GM23248 (cell line): ENCODE measurements at regions not wholly inside any gene's neighbourhood (a gene's known extent, or its start where the extent isn't known, plus 50 kb on each side); places are given as distances from the start of the nearest gene placed in this dataset.
"Not testable (repeated sequence)": the region's sequence is repeated elsewhere in the genome, so short reads cannot be mapped to it uniquely, and the experiment has no call there.

ENCODE experiments used
- DNase-seq: peaks from one replicate; pipeline ENCODE4 v3.0.0-alpha.2; 2015
- H2AFZ ChIP-seq: fragments of 200-600 bp; sonication (generic); 2 replicates; pipeline ENCODE4 v1.6.1; 2016; ENCODE audit warnings: antibody characterized with exemption
- H3F3A ChIP-seq: fragments of 200-600 bp; sonication (generic); 2 replicates; pipeline ENCODE4 v1.6.1; 2016; ENCODE audit warnings: mild to moderate bottlenecking, antibody characterized with exemption, mixed run types; ENCODE audit not compliant: insufficient read depth
- H3K27ac ChIP-seq: fragments of 200-600 bp; sonication (generic); 2 replicates; pipeline ENCODE4 v1.5.1; 2016; ENCODE audit warnings: mild to moderate bottlenecking
- H3K27me3 ChIP-seq: fragments of 200-600 bp; sonication (generic); replicated peaks from 2 replicates; pipeline ENCODE4 v1.6.1; 2016; ENCODE audit warnings: mild to moderate bottlenecking; ENCODE audit not compliant: insufficient read depth
- H3K36me3 ChIP-seq: fragments of 200-600 bp; sonication (generic); 2 replicates; pipeline ENCODE4 v1.6.1; 2016; ENCODE audit warnings: low read depth, mild to moderate bottlenecking
- H3K4me1 ChIP-seq: fragments of 200-600 bp; sonication (generic); 2 replicates; pipeline ENCODE4 v1.6.1; 2016; ENCODE audit warnings: mild to moderate bottlenecking; ENCODE audit not compliant: insufficient read depth
- H3K4me2 ChIP-seq: fragments of 200-600 bp; sonication (generic); one replicate; pipeline ENCODE4 v1.6.1; 2016; ENCODE audit warnings: mild to moderate bottlenecking; ENCODE audit not compliant: unreplicated experiment
- H3K4me3 ChIP-seq: fragments of 200-600 bp; sonication (generic); 2 replicates; pipeline ENCODE4 v1.5.1; 2016; ENCODE audit warnings: mild to moderate bottlenecking
- H3K79me2 ChIP-seq: fragments of 200-600 bp; sonication (generic); 2 replicates; pipeline ENCODE4 v1.6.1; 2016; ENCODE audit warnings: mild to moderate bottlenecking; ENCODE audit not compliant: insufficient read depth
- H3K9ac ChIP-seq: fragments of 200-600 bp; sonication (generic); 2 replicates; pipeline ENCODE4 v1.6.1; 2016; ENCODE audit warnings: mild to moderate bottlenecking
- H3K9me2 ChIP-seq: fragments of 200-600 bp; sonication (generic); 2 replicates; pipeline ENCODE4 v1.6.1; 2016; ENCODE audit warnings: mixed run types, mild to moderate bottlenecking, moderate library complexity; ENCODE audit not compliant: insufficient read depth
- H3K9me3 ChIP-seq: fragments of 200-600 bp; sonication (generic); one replicate; pipeline ENCODE4 v1.6.1; 2017; ENCODE audit warnings: low read depth
- H4K20me1 ChIP-seq: fragments of 200-600 bp; sonication (generic); 2 replicates; pipeline ENCODE4 v1.6.0; 2016; ENCODE audit not compliant: insufficient read depth
- EZH2 ChIP-seq: fragments of 200-600 bp; sonication (generic); IDR thresholded peaks from 2 replicates; pipeline ENCODE4 v1.6.1; 2018; ENCODE audit warnings: antibody characterized with exemption, mild to moderate bottlenecking; ENCODE audit not compliant: insufficient read depth, poor library complexity, severe bottlenecking
- EZH2phosphoT487 ChIP-seq: fragments of 200-600 bp; sonication (generic); IDR thresholded peaks from 2 replicates; pipeline ENCODE4 v1.6.1; 2018; ENCODE audit warnings: antibody characterized with exemption, moderate library complexity, mild to moderate bottlenecking, low read depth; ENCODE audit not compliant: insufficient read depth
- WGBS, 2 experiments: methylation state at CpG; one replicate each; pipeline ENCODE4 v1.1.6; 2015 to 2017; ENCODE audit warnings: low lambda C conversion rate in 2 of 2, low coverage in 1 of 2; ENCODE audit errors: missing lambda C conversion rate in 2 of 2; 5-methylcytosine and 5-hydroxymethylcytosine counted together
- in situ Hi-C: fragments of 300-500 bp; cut with MboI; formaldehyde crosslinking; loops from 2 replicates; pipeline ENCODE4 v1.15.0; 2020

GRCh38 chr14:42488965-42489364, 882.3 kb downstream of the LRFN5 start:
- H3K9me3 ChIP-seq = no peaks in the 10 kb centered on the region
- no peaks in the 10 kb centered on the region for H3K9me2 ChIP-seq
- in situ Hi-C loops = no loop called here
- no peaks in the 10 kb centered on the region for H3K36me3 ChIP-seq
- H4K20me1 ChIP-seq = no peaks in the 10 kb centered on the region
- H2AFZ ChIP-seq = no peak overlapping the region
- no peak overlapping the region for H3K4me2 ChIP-seq
- WGBS, 2 experiments = 92 to 100% methylated on average over 1 of the region's 1 CpG
- H3K27me3 ChIP-seq = no peaks in the 10 kb centered on the region
- no peak for DNase-seq
- H3K27ac ChIP-seq = no peak overlapping the region
- no peak overlapping the region for H3K9ac ChIP-seq
- no peaks in the 10 kb centered on the region for H3F3A ChIP-seq
- TF ChIP-seq EZH2phosphoT487 (no peak), EZH2 (no peak)
- H3K79me2 ChIP-seq = no peaks in the 10 kb centered on the region
- H3K4me1 ChIP-seq = peaks cover 5% of the 10 kb centered on the region; the same call in 1 of the 2 replicates
- H3K4me3 ChIP-seq = no peak overlapping the region

GRCh38 chr14:42482345-42482971, 875.8 kb downstream of the LRFN5 start:
- H3K36me3 ChIP-seq, H3K9ac ChIP-seq, H3K4me1 ChIP-seq, H3K27me3 ChIP-seq, H4K20me1 ChIP-seq, H3F3A ChIP-seq, H3K9me3 ChIP-seq, DNase-seq, H3K27ac ChIP-seq, H3K9me2 ChIP-seq, H3K79me2 ChIP-seq, H2AFZ ChIP-seq, H3K4me3 ChIP-seq, H3K4me2 ChIP-seq, in situ Hi-C loops: not testable (repeated sequence)
- WGBS, 2 experiments = 94 to 95% methylated on average over 14 to 41 of the region's 41 CpGs

DNA sequence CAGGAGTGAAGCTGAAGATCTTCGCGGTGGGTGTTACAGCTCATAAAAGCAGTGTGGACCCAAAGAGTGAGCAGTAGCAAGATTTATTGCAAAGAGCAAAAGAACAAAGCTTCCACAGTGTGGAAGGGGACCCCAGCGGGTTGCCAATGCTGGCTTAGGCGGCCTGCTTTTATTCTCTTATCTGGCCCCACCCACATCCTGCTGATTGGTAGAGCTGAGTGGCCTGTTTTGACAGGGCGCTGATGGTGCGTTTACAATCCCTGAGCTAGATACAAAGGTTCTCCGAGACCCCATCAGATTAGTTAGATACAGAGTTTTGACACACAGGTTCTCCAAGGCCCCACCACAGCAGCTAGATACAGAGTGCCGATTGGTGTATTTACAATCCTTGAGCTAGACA, 875.0 kb downstream of the LRFN5 start:
- 73 to 84% methylated on average over 8 of the region's 8 CpGs for WGBS, 2 experiments
- in situ Hi-C loops = not testable (repeated sequence)

DNA sequence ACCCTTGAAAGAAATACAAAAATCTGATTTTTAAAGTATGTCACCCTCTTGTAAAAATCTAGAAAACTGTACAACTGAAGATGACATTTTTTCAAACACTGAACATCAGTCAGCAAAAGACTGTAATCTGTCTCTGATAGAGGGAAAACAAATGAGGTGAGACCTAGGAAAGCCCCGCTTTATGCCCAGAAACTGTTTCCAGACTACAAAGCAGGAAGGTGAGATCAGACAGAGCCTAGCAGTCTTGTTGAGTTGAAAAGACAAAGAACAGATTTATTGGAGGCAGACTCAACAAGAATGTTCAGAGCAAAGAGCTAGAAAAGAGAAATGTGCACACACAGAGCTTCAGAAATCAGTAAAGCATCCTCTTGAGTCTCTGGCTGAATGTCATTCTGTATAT, 873.6 kb downstream of the LRFN5 start:
- H2AFZ ChIP-seq = no peak overlapping the region
- in situ Hi-C loops = no loop called here
- no peaks in the 10 kb centered on the region for H3K9me3 ChIP-seq
- H3K4me2 ChIP-seq = no peak overlapping the region
- H3K27me3 ChIP-seq = no peaks in the 10 kb centered on the region
- H3K36me3 ChIP-seq = no peaks in the 10 kb centered on the region
- H3K4me1 ChIP-seq = no peaks in the 10 kb centered on the region
- no peaks in the 10 kb centered on the region for H3K79me2 ChIP-seq
- no peak overlapping the region for H3K4me3 ChIP-seq
- no peak for DNase-seq
- no peaks in the 10 kb centered on the region for H3F3A ChIP-seq
- no peak overlapping the region for H3K9ac ChIP-seq
- no peak overlapping the region for H3K27ac ChIP-seq
- H4K20me1 ChIP-seq = no peaks in the 10 kb centered on the region
- TF ChIP-seq EZH2 = no peak
- no peak for TF ChIP-seq EZH2phosphoT487
- no peaks in the 10 kb centered on the region for H3K9me2 ChIP-seq
- 89 to 100% methylated on average over 1 of the region's 1 CpG for WGBS, 2 experiments

More for the DNA sequence above, 875.0 kb downstream of the LRFN5 start:
- not testable (repeated sequence) for H3K9me3 ChIP-seq, H3K4me1 ChIP-seq, H2AFZ ChIP-seq, H3K27me3 ChIP-seq, H3K4me3 ChIP-seq, H3K9ac ChIP-seq, DNase-seq, H3K27ac ChIP-seq, H3F3A ChIP-seq, H3K79me2 ChIP-seq, H4K20me1 ChIP-seq, H3K9me2 ChIP-seq, H3K36me3 ChIP-seq, H3K4me2 ChIP-seq

DNA sequence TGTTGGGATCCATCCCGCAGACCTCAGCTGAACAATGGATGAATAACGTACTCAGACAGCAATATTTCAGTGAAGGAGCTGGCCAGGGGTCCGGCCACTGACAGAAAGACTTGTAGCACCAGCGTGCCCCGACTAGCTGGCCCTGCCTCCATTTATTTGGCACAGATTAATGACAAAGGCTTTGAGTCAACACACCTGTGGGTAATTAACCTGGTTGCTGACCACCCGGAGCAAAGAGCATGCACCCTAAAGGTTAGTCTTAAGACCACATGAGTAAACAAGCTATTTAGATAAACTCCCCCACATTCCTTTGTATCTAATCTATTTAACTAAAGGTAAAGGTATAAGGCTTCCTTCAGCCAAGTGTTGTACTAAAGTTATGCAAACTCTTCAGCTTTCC, 868.6 kb downstream of the LRFN5 start:
- Histone ChIP-seq H3K4me3 (no peak overlapping the region), H3K27me3 (no peaks in the 10 kb centered on the region)

More for the DNA sequence above, 868.6 kb downstream of the LRFN5 start:
- Histone ChIP-seq H3K27ac (no peak overlapping the region), H2AFZ (no peak overlapping the region), H3K36me3 (no peaks in the 10 kb centered on the region), H3K79me2 (no peaks in the 10 kb centered on the region), H3K4me2 (no peak overlapping the region), H3K9ac (no peak overlapping the region), H3K9me2 (no peaks in the 10 kb centered on the region), H3F3A (no peaks in the 10 kb centered on the region), H3K9me3 (no peaks in the 10 kb centered on the region), H3K4me1 (no peaks in the 10 kb centered on the region), H4K20me1 (no peaks in the 10 kb centered on the region)
- WGBS, 2 experiments = 42 to 43% methylated on average over 6 of the region's 6 CpGs
- in situ Hi-C loops = no loop called here
- no peak for DNase-seq
- TF ChIP-seq EZH2 = no peak
